ENCODE measurements at regions not wholly inside any gene's neighbourhood (a gene's known extent, or its start where the extent isn't known, plus 50 kb on each side); places are given as distances from the start of the nearest gene placed in this dataset.
"Not testable (repeated sequence)": the region's sequence is repeated elsewhere in the genome, so short reads cannot be mapped to it uniquely, and the experiment has no call there.

DNA sequence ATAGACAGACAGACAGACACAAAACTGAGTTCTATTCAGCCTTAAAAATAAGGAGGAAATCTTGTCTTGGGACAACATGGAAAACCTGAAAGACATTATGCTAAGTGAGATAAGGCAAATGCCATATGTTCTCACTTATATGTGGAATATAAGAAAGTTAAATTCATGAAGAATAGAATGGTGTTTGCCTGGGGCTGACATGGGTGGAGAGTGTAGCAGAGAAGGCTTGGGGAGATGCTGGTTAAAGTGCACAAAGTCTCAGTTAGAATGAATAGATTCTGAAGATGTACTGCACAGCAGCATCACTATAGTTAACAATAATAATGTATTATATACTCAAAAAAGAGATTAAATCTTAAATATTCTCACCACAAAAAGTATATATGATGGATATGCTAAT lies 355.5 kb downstream of the LRRIQ3 start:
- no peak for DNase-seq

DNA sequence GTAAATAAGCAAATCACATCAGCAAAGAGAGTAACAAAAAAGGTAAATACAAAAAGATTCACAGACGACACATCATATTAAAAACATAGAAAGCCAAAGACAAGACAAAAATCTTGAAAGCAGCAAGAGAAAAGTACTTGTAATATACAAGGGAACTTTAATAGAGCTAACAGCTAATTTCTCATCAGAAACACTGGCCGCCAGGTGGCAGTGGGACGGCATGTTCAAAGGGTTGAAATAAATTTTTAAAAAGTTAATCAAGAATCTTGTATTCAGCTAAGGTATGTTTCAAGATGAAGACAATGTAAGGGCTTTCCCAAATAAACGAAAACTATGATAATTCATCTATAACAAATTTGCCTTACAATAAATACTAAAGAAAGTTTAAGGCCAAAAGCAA lies 358.1 kb downstream of the LRRIQ3 start:
- DNase-seq: no peak

DNA sequence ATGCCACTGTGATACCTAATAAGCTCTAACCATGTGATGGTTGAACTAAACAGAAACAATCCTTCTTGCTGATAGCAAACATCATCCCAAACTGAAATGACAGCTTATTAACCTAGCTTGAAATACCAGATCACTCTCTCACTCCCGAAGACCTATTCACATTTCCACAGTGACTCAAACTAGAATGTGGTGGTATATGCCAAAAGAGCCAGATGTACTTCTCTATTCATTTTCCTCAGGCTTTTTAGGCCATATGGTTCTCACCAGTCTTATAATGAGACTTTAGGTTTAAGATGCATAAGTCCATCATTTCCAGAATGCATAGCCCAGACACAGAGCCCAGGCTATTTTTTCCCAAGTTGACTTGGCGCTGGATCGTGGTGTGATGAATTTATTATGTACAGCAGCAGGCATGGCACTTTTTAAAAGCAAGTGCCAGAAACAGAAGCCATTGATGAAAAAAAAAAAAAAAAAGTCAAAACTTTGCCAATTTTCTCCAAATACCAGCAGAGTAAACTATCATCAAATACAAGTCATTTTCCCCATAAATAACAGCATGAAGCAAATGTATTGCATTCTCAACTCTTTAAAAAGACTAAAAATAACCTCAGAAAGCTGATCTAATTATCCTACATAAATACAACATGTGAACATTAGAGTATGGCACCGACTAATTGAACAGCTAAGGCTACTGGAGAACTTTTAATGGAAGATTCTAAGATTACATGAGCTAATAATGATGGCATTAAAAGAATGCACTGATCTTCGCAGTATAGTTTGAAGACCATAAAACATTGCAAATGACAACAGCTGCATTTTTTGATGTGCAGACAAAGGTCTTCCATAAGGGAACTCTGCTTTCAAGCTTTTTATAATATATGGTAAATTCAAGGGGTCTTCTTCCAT lies 365.4 kb downstream of the LRRIQ3 start:
- no peak for DNase-seq

DNA sequence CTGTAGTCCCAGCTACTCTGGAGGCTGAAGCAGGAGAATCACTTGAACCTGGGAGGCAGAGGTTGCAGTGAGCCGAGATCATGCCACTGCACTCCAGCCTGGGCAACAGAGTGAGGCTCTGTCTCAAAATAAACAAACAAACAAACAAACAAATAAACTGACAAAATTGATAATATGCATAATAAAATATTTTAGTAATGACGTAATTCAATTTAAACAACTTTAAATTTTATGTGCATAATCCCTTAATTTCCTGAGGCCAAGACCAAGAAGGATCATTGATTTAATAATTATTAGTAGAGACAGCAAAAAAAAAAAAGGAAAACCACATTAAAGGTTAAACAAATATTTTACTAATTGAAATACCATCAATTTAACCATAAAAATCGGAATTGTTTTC lies 370.7 kb downstream of the LRRIQ3 start:
- not testable (repeated sequence) for DNase-seq

DNA sequence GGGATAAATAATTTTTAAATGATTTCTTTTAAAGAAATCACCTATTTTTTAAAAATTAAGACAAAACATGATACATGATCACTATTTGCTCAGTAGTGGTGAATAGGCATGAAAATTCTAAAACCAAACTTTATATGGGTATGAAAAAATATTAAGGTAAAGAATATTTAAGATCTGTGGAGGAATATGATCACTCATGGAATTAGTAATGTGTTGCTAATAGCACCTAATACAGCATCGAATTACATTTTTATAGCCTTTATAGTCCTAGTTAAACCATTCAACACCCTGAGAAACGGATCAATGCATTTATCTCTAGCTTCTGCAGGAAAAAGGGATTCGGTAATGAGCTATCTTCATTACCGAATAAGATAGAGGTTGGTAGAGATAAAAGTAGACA lies 373.9 kb downstream of the LRRIQ3 start:
- no peak for DNase-seq

DNA sequence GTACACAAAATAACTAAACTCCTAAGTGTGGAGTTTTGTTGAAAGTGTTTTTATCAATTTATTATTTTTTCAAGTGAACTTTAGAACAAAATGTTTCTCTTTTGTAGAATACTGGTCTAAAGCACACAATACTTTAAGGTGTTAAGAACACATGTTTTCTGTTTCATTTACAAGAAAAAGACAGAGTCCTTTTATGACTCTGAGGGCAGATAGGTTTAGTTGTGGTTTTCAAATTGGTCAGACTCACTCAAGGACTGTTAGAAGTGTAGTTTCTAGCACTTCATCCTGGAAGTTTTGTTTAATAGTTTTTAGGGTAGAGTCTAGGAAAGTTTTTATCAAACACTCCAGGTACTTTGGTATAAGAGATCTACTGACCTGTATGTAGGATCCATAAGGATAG lies 376.5 kb downstream of the LRRIQ3 start:
- no peak for DNase-seq

DNA sequence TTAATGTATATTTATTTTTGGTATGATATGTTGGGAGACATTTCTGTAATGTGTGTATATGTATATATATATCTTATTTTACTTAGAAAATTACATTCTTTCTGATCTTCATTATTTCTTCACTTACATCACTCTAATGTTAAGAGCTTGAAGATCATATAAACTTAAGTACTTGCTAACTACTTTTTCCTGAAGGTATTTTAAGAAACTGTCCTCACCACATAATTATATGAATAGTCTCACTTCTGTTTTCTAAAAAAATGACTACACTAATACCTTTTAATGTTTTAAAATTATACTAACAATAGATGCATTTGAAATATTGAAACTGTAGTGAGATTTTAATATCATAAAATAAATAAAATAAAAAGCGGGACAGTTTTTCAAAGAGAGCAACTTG lies 377.1 kb downstream of the LRRIQ3 start:
- no peak for DNase-seq

DNA sequence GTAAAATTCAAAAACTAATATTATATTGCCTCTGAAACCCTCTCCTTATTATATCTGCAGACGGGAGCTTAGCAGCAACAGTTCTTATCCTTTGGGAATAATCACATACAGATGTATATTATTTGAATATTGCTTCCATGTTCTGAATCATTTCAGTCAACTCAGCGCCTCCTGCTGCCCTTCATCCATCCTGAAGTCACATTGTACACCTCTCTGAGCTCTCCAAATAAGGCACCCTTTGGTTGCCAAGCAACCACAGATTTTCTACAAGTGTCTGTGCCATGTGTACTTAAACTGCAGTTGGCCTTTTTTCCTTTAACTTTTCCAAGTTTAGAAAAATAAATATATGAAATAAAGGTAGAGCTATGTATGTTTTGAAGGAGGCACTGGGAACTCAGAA lies 384.3 kb downstream of the LRRIQ3 start:
- no peak for DNase-seq

DNA sequence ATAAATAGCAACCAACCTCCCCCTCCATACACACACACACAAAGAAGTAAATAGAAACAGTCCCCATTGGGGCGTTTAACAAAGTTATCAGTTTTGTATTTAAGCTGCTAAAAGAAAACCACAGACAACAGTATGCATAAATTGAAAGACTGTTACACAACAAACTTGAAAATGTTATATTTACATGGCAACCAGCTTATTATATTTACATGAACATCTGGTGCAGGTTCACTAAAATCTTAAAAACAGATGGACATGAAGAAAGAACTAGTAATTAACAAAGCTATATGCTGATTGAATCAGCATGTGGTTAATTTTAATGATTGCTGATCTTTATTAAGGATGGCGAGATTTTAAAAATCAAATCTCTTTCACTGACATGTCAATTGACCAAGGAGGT lies 384.7 kb downstream of the LRRIQ3 start:
- DNase-seq: no peak

DNA sequence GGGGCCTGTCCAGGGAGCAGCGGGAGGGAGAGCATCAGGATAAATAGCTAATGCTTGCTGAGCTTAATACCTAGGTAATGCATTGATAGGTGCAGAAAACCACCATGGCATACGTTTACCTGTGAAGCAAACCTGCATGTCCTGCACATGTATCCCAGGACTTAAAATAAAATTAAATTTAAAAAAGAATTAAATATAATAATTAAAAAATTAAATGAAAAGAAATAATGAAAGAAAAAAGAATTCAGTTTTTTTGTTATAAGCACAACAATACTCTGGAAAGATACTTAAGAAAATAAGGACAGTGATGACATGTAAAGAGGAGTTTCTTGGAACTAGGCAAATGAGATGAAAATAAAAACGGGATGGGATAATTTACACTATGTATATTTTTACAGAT lies 386.2 kb downstream of the LRRIQ3 start:
- DNase-seq: no peak

DNA sequence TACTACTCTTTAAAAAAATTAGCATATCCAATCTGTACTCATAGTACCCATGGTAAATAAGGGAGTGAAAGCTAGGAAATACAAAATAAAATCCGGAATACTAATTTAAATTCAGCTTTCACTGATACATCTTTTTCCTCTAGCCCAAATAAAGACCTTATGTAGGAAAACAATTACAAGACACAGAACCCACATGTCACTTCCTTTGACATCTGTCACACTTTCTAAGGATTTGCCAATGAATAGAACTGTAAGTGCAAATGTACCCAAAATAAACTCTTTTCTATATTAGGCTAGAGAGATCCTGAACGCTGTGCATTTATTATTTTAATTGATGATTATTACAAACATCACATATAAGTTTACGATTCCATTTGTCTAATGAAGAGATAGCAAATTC lies 393.0 kb downstream of the LRRIQ3 start:
- DNase-seq: no peak

DNA sequence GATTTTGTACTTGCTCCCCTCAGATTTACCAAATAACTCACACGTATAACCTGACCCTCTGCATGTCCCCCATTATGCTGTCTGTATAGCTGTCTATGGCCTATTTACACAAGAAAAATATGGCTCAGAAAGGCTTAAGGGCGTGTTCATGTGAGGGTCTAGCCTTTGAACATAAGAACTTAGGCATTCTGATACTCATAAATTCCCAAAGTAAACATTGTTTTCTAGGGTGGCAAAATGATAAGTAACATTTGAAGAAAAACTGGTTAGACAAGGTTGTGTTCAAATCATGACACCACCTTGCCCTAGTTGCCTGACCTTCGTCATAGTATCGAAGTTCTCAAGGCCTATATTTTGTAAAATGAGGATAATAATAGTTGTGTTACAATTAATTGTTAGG lies 394.6 kb downstream of the LRRIQ3 start:
- DNase-seq: no peak

DNA sequence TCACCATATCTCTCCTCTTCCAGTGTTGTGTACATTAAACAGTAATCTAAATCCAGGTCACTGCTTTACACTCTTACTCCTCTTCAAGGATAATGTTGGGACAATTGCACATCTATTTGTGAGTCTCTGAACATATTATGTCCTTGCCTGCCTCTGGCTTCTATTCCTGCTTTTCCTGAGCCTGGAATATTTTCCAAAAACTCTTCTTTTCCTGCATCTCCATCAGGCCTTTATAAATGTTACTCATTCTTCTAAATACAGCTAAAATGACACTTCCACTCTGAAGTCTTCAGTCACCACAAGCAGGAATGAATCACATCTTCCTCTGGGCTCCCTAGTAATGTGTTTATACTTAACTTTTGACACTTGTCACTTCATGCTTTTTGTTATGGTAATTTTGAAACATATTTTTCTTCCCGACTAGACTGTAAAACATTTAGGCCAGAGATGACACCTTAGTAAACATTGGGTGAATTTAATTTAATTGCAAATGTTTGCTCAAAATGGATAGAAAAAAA lies 396.0 kb downstream of the LRRIQ3 start:
- DNase-seq: no peak

DNA sequence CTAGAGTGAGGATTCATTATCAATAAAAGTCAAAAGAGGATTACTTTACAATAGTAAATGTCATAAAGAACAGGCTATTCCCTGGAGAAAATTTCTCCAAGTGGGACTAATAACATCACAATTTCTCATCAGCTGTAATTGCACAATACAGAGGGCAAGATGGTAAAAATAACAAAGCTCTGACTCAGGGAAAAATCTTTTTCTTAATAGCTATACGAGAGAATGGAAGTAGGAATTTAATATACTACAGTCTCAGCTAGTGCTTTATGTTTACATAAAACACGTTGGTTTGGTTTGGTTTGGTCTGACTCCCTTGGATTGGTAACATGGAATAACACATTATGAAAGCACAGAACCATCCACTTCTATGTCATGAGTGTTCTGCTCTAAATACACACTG lies 397.6 kb downstream of the LRRIQ3 start:
- DNase-seq: no peak

DNA sequence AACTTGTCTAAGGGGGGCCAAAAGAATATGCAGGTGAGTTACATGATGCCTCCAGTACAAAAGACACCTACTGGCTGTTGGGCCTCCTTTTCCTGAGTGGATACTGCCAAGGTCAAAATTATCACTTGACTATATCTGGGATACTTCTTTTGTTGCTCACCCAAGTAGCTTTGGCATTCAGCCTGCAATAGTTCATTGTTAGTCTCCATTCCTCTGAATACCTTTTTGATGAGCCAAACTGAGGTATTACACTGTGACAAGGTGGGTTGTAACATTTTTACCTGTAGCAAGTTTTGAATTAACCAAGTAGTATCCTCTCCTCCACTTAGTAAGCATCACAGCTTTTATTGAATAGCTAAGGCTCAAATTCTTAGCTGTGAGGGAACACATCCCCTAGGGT lies 408.0 kb downstream of the LRRIQ3 start:
- DNase-seq: no peak

DNA sequence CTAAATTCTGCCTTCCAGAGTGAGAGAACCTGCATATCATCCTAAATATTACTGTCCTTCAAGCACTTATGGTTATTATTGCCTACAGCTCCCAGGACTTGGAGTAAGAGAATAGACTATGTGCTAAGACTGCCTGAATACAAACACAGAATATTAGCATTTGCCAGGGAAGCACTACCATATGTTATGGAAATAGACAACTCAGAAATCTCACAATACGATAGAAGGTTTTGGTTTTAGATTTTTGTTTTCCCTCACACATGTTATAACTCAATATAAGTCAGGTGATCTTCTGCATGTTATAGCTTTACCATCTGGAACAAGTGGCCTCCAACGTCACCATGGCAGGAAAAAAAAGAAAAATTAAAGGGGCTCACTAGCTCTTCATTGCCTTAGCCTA lies 413.9 kb downstream of the LRRIQ3 start:
- no peak for DNase-seq

DNA sequence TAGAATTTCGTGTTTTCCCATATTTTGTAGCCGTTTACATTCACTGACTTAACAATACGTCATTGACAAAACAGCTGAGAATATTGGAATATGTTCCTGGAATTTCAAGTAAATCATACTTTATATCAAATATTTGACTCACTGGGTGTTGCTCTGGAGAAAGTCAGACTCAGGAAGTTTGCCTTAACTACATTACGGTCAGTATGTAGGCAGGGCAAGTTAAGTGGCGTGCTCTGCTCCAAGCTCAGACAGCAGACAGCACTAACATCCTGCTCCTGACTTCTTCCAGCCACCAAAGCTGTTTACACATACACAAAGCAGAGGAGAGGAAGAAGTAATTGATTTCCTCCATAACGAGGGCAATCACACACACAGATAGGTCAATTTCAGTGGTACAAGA lies 414.6 kb downstream of the LRRIQ3 start:
- no peak for DNase-seq

DNA sequence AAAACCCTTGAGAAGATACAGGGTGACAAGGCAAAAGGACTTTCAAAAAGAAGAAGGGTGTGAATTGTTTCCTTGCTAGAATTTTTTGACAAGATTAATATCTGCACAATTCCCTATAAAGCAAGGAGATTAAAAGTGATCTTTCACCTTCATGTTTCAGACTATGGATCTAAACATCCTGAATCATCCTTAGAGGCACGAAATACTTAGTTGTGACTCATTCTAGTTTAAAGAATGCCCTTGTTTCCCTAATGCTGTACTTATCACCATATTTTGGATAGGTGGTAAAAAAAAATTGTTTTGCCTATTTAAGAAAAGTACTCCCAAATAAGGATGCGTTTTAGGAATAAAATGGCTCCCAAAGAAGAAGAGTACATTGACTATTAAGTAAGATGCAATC lies 415.1 kb downstream of the LRRIQ3 start:
- no peak for DNase-seq

DNA sequence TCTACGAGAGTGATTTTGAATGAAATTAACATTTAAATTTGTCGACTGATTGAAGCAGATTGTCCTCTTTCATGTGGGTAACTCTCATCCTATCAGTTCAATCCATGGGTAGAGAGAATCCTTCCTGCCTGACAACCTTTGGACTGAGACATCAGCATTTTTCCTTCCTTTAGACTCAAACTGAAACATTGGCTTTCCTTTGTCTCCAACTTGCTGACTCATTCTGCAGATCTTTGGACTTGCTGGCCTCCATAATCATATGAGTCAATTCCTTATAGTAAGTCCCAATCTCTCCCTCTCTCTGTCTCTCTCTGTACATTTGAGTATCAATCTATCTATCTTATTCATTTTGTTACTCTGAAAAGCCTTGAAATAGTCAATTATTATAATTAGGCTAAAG lies 416.7 kb downstream of the LRRIQ3 start:
- no peak for DNase-seq

DNA sequence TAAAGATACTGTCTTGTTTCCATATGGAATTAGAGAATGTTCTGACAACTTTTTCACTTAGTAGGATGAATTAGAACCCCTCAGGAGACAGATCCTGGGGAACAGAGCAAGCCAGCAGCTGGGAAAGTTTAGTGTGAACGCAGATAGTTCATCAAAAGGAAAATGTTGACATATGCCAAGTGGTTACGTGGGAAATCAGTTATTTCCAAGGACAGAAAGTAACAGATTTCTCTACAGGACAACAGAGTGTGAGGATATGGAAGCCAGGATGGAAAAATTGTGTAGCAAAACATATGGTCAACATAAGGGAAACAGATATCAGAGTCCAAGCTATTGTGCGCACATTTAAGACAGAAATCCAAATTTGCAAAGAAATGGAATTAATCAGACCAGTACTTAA lies 419.5 kb downstream of the LRRIQ3 start:
- no peak for DNase-seq

DNA sequence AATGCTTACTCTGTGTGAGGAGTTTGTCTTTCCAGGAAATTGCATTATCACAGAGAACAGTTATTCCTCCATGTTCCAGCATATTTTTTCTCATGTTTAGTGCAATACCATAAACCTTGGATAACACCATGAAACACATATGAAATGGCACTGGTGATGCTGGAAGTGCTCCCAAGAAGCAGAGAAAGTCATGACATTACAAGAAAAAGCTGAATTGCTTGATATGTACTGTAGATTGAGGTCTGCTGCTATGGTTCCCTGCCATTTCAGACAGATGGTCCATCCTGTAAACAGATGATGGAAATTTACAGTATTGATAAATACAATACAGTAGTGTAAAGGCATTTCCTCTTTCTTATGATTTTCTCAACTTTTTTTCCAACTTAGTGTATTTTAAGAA lies 422.1 kb downstream of the LRRIQ3 start:
- no peak for DNase-seq

DNA sequence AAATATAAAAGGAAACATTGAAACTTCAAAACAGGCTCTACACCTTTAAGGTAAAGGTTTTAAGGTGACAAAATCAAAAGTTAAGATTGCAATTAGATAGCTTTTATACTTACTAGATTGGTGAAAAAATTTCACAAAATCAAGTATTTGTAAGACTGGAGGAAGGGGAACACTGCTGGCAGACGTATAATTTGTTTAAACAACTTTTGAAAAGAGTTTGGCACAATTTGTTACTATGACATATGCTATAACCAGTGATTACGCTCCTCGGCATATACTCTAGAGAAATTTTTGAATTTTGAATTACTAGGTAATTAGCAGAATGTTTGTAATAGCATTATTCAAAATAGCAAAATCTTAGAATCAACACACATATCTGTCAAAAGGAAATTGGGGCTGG lies 425.0 kb downstream of the LRRIQ3 start:
- DNase-seq: no peak

DNA sequence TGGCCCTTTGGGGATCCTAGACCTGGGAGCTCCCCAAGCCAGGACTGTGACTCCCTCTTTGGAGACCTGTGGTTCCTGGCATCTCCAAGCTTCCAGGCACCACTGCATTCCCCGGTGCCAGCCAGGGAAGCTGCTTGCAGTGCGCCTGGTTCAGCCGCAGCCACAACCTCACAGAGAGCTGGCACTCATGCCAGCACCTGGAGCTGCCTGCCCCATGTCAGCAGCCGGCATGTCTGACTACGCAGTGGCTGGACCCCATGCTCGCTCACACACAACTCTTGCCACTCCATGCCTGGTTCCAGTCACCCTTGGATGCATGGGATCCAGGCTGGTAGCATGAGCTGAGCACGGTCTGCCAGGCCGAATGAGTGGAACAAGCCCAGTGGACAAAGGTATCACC lies 426.6 kb downstream of the LRRIQ3 start:
- DNase-seq: no peak

DNA sequence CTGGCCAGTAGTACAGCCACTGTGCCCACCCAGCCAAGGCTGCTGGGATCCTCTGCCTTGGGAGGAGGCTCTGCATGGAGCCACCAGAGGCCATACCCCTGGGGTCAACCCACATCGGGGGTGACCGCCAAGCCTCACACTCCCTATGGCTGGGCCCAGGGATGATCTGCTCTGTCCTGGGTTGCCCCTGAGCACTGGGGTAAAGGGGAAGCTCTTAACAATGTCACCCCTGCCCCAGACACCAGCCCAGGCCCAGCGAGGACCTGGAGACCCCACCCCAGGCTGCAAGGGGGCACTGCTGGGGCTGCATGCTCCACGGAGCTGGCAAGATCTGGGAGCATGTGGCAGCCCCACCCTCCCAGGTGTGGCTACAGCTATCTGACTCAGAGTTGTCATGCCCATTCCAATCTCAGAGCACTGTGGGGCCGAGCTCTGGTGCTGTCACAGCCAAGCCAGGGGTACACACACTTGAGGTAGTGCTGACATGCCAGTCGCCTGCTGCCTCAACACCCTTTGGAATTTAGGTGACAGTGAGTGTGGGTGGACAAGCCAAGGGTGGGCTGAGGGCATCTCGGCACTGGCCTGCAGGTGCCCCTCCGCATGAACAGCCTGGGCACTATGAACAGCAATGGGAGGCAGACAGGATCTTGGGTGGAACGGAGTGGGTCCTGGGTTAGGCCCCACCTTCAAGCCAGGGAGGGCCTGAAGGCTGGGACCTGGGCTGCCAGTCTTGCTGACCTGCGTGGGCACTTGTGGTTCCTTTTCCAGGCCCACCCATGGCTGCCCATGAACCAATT lies 427.7 kb downstream of the LRRIQ3 start:
- DNase-seq: no peak

All from T-helper 9 cell (primary cell).